Right lobe of liver (tissue), 6 donors: ENCODE measurements at regions not wholly inside any gene's neighbourhood (a gene's known extent, or its start where the extent isn't known, plus 50 kb on each side); places are given as distances from the start of the nearest gene placed in this dataset.

Source experiments
- ATAC-seq, 4 donors: fragments of 200-7000 bp; cut with Tn5 transposase; one replicate each; pipeline ENCODE4 v1.9.1; 2020; ENCODE audit warnings: mild to moderate bottlenecking in 4 of 4, moderate library complexity in 4 of 4
- DNase-seq, 3 donors: peaks; one replicate each; pipeline ENCODE4 v3.0.0-alpha.2; 2020
- H3K27ac ChIP-seq, 3 donors: fragments of 200-600 bp; one replicate each; pipeline ENCODE4 v1.8.0; 2022
- H3K27me3 ChIP-seq, 2 donors: fragments of 200-600 bp; one replicate each; pipeline ENCODE4 v1.8.0; 2022
- H3K36me3 ChIP-seq, 4 donors: fragments of 200-600 bp; sonication (generic) in 1 of 4; one replicate each; pipeline versions ENCODE4 v1.5.1 to v1.8.0; 2017 to 2022; ENCODE audit warnings: control low read depth in 1 of 4
- H3K4me1 ChIP-seq, 4 donors: fragments of 200-600 bp; sonication (generic) in 1 of 4; one replicate each; pipeline versions ENCODE4 v1.5.1 to v1.8.0; 2017 to 2022; ENCODE audit warnings: control low read depth in 1 of 4
- H3K4me3 ChIP-seq, 3 donors: fragments of 200-600 bp; one replicate each; pipeline ENCODE4 v1.8.0; 2022
- H3K9me3 ChIP-seq, 4 donors: fragments of 200-600 bp; sonication (generic) in 1 of 4; one replicate each; pipeline versions ENCODE4 v1.5.1 to v1.8.0; 2017 to 2022; ENCODE audit warnings: control low read depth in 1 of 4
- POLR2A ChIP-seq: fragments of 450-650 bp; IDR thresholded peaks from one replicate; pipeline ENCODE4 v1.6.1; 2017; ENCODE audit warnings: antibody characterized with exemption, mild to moderate bottlenecking
- WGBS: methylation state at CpG from one replicate; pipeline ENCODE4 v1.1.6; 2018; ENCODE audit warnings: low coverage, low lambda C conversion rate; ENCODE audit not compliant: insufficient coverage; ENCODE audit errors: missing lambda C conversion rate; 5-methylcytosine and 5-hydroxymethylcytosine counted together
- intact Hi-C, 2 donors: fragments of 100-400 bp; cut with DNase I; formaldehyde crosslinking; loops; one replicate each; pipeline versions ENCODE4 v1.11.2 to v1.14.1; 2022
- TF ChIP-seq, protein P1 (sequence below), 4 donors: fragments of 200-600 bp in 3 of 4; fragments of 450-650 bp in 1 of 4; IDR thresholded peaks; one replicate each; pipeline versions ENCODE4 v1.5.1 to v1.8.0; 2016 to 2022; ENCODE audit warnings: antibody characterized with exemption in 4 of 4, mild to moderate bottlenecking in 2 of 4
- donor health status: DM: no; HTN: yes; CAD: no.
- donor health status: DM: no; HTN: no; CAD: no.
- donor health status: DM: no; HTN: no; CAD: no.
- donor health status: DM: no; HTN: yes; CAD: no.
- donor health status: DM: no; HTN: yes; CAD: no.

GRCh38 chr1:214989341-214989740 lies 93.2 kb upstream of the KCNK2 start:
- Histone ChIP-seq H3K27me3 (no peaks in the 10 kb centered on the region), H3K9me3 (no peaks in the 10 kb centered on the region), H3K4me1 (no peaks in the 10 kb centered on the region), H3K36me3 (no peaks in the 10 kb centered on the region), H3K27ac (no peak overlapping the region), H3K4me3 (no peak overlapping the region)
- DNase-seq (no peak), ATAC-seq (no peak)
- intact Hi-C loops: no loop called here
- TF ChIP-seq POLR2A: no peak
- TF ChIP-seq, protein P1, sequence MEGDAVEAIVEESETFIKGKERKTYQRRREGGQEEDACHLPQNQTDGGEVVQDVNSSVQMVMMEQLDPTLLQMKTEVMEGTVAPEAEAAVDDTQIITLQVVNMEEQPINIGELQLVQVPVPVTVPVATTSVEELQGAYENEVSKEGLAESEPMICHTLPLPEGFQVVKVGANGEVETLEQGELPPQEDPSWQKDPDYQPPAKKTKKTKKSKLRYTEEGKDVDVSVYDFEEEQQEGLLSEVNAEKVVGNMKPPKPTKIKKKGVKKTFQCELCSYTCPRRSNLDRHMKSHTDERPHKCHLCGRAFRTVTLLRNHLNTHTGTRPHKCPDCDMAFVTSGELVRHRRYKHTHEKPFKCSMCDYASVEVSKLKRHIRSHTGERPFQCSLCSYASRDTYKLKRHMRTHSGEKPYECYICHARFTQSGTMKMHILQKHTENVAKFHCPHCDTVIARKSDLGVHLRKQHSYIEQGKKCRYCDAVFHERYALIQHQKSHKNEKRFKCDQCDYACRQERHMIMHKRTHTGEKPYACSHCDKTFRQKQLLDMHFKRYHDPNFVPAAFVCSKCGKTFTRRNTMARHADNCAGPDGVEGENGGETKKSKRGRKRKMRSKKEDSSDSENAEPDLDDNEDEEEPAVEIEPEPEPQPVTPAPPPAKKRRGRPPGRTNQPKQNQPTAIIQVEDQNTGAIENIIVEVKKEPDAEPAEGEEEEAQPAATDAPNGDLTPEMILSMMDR (IDR thresholded peaks at IDR 0.05): no peak
- 10% methylated on average over 1 of the region's 1 CpG for WGBS

GRCh38 chr1:214990619-214991018 lies 91.9 kb upstream of the KCNK2 start:
- Histone ChIP-seq H3K4me3 (no peak overlapping the region), H3K9me3 (no peaks in the 10 kb centered on the region), H3K4me1 (no peaks in the 10 kb centered on the region), H3K36me3 (no peaks in the 10 kb centered on the region), H3K27me3 (no peaks in the 10 kb centered on the region), H3K27ac (no peak overlapping the region)
- ATAC-seq (no peak), DNase-seq (no peak)
- 51% methylated on average over 3 of the region's 3 CpGs for WGBS
- intact Hi-C loops: no loop called here
- TF ChIP-seq, protein P1 (IDR thresholded peaks at IDR 0.05): no peak
- no peak for TF ChIP-seq POLR2A

- no peaks in the 10 kb centered on the region for H3K36me3 ChIP-seq
- WGBS: 48% methylated on average over 10 of the region's 11 CpGs
- no peak overlapping the region for H3K27ac ChIP-seq
- intact Hi-C loops: no loop called here
- TF ChIP-seq POLR2A: no peak
- TF ChIP-seq, protein P1 (IDR thresholded peaks at IDR 0.05): no peak
- H3K9me3 ChIP-seq: no peaks in the 10 kb centered on the region
- no peaks in the 10 kb centered on the region for H3K27me3 ChIP-seq
- H3K4me1 ChIP-seq: no peaks in the 10 kb centered on the region
- ATAC-seq: no peak
- DNase-seq: no peak
- no peak overlapping the region for H3K4me3 ChIP-seq
These were observed 90.7 kb upstream of the KCNK2 start for GRCh38 chr1:214991691-214992315.

DNA sequence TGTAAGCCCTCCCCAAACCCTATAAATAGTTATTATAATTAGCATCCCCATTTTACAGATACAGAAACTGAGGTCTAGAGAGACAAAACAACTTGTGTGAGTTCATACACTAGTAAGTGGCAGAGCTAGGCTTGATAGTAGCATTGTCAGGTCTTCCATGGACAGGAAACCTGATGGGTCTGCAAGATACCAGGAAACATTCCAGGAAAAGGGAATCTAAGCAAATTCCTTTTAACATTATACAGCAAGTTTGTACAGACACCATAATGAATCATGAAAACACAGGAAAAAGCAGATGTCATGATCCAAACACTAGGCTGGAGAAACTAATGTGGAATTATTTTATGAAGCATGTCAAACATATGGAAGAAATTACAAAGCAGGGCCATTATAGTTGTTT lies 89.1 kb upstream of the KCNK2 start:
- intact Hi-C loops: no loop called here
- H3K27me3 ChIP-seq: no peaks in the 10 kb centered on the region
- DNase-seq: no peak
- ATAC-seq: no peak
- H3K9me3 ChIP-seq: no peaks in the 10 kb centered on the region
- no peak overlapping the region for H3K4me3 ChIP-seq
- H3K27ac ChIP-seq: no peak overlapping the region
- TF ChIP-seq POLR2A: no peak
- TF ChIP-seq, protein P1 (IDR thresholded peaks at IDR 0.05): no peak
- no peaks in the 10 kb centered on the region for H3K4me1 ChIP-seq
- H3K36me3 ChIP-seq: no peaks in the 10 kb centered on the region

GRCh38 chr1:214997685-214998084 lies 84.9 kb upstream of the KCNK2 start:
- WGBS: 70% methylated on average over 2 of the region's 3 CpGs

More at GRCh38 chr1:214997685-214998084, 84.9 kb upstream of the KCNK2 start:
- Histone ChIP-seq H3K4me1 (no peaks in the 10 kb centered on the region), H3K27ac (no peak overlapping the region), H3K36me3 (no peaks in the 10 kb centered on the region), H3K4me3 (no peak overlapping the region), H3K9me3 (no peaks in the 10 kb centered on the region), H3K27me3 (no peaks in the 10 kb centered on the region)
- intact Hi-C loops: no loop called here
- ATAC-seq (no peak), DNase-seq (no peak)
- no peak for TF ChIP-seq POLR2A
- TF ChIP-seq, protein P1 (IDR thresholded peaks at IDR 0.05): no peak
